ENCODE measurements at regions not wholly inside any gene's neighbourhood (a gene's known extent, or its start where the extent isn't known, plus 50 kb on each side); places are given as distances from the start of the nearest gene placed in this dataset.

DNA sequence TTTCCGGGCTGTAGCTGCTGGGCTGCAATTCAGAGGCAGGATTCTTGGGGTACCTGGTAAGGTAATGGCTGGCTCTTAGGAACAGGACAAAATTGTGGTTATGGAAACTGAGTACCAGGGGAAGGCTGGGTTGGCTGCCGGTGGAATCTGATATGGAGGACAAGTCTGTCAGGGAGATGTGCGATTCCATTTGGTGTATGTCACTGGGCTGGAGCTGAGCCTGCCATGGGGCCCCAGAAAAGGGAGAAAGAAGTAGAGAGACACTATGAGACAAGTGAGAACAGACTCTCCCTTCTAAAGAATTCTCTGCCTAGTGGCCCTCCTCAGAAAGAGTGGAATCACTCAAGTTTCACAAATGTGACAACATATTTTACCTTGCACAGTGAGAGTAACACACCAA is 368.2 kb upstream of the ROPN1 start (continued):
- TF ChIP-seq GABPA (IDR thresholded peaks at IDR 0.05; ENCODE audit: borderline replicate concordance, insufficient read depth, low read length) (no peak), RNF2 (IDR thresholded peaks at IDR 0.05; ENCODE audit: borderline replicate concordance, low read depth, low read length, missing control alignments, poor library complexity, severe bottlenecking) (no peak), POLR2A (IDR thresholded peaks at IDR 0.05; ENCODE audit: control extremely low read depth in 1 of 2, low read depth in 2 of 2, low read length in 2 of 2) (no peak), PHF8 (conservative IDR thresholded peaks at IDR 0.05; ENCODE audit: low read depth, low read length) (no peak), KDM5A (IDR thresholded peaks at IDR 0.05; ENCODE audit: low read length) (no peak), ZNF274 (IDR thresholded peaks at IDR 0.05; ENCODE audit: borderline replicate concordance, extremely low read depth, low read length) (no peak), SIRT6 (IDR thresholded peaks at IDR 0.05; ENCODE audit: low read length) (no peak)
